HG03196 (cell line): ENCODE measurements at regions not wholly inside any gene's neighbourhood (a gene's known extent, or its start where the extent isn't known, plus 50 kb on each side); places are given as distances from the start of the nearest gene placed in this dataset.
"Not testable (repeated sequence)": the region's sequence is repeated elsewhere in the genome, so short reads cannot be mapped to it uniquely, and the experiment has no call there.

Experiments
- ATAC-seq: cut with Tn5 transposase; IDR thresholded peaks from one replicate; pipeline ENCODE4 v1.9.1; 2021; ENCODE audit not compliant: unreplicated experiment

GRCh38 chr1:209080170-209080781, 503.2 kb upstream of the CAMK1G start:
- ATAC-seq, result no peak

DNA sequence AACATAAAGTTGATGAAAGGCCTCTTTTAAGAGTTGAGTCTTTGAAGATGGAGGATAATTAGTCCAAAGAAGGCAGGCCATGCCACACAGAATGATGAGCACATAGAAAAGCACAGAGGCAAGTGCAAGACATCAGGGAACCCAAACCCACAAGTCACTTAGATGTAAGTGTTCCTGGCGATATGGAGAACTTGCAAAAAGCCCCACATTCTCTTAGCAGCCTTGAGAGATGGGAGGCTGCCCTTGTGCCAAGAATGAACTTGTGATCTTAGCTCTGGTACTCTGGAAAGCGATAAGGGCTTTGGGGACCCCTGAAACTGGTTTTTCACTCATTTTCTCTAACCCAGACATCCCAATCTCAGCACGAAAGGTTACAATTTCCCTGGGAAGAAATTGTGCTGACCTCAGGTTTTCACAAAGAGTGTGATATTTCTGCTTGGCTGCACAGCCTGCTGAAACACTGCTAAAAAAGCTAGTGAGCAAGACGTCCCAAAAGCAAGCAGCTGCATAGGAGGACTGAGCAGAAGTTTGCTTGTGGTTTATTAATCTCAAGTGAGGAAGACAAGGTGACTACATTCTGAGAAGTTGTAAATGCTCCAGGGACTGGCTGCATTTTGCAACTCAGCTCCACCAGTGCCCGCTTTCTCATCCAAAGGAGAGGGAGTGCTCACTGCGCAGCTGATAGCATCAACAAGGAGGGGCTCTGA, 496.9 kb upstream of the CAMK1G start:
- ATAC-seq, result peak; percentile 86

- no peak for ATAC-seq
Measured at GRCh38 chr1:209094384-209094783, 489.1 kb upstream of the CAMK1G start.

GRCh38 chr1:209095627-209096595, 487.6 kb upstream of the CAMK1G start:
- no peak for ATAC-seq

DNA sequence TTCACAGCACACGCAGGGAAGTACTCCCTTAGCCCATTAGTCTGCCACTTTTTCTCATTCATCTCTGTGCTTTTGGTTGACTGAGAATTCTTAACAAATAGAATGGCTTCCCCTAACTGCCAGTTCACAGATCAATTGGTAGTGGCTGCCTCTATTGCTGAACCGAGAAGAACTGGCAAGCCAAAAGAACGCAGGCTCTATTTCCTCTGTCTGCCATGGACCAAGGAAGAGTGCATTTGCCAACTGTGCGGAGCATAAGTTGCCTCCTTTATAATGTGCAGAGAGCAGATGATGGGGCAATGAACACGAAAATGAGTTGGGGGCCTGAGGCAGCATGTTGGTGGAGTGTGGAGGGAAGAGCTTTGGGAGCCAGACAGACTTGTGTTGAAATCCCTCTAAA, 483.1 kb upstream of the CAMK1G start:
- ATAC-seq, result no peak

DNA sequence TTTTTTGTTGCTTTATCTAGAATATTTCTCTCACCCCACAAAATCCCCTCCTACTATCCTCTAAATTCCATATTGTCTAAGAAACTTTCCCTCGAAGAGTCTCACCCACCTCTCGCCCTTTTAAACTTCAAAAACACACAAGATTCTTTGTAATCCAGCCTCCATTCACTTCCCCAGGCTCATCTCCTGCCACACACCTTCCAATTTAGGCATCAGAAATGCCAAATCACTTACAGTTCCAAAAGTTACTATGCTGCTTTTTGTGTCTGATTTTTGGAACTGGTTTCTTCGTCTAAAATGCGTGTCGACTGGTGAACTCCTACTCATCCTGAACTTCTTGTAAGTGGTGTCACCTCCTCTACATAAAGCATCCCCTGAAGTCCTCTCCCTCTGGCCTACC, 482.4 kb upstream of the CAMK1G start:
- ATAC-seq, result no peak

- ATAC-seq, result no peak
Measured at GRCh38 chr1:209102120-209102519, 481.4 kb upstream of the CAMK1G start.

- ATAC-seq, result no peak
Measured at GRCh38 chr1:209102531-209102930, 481.0 kb upstream of the CAMK1G start.

GRCh38 chr1:209103092-209103491, 480.4 kb upstream of the CAMK1G start:
- ATAC-seq, result no peak

DNA sequence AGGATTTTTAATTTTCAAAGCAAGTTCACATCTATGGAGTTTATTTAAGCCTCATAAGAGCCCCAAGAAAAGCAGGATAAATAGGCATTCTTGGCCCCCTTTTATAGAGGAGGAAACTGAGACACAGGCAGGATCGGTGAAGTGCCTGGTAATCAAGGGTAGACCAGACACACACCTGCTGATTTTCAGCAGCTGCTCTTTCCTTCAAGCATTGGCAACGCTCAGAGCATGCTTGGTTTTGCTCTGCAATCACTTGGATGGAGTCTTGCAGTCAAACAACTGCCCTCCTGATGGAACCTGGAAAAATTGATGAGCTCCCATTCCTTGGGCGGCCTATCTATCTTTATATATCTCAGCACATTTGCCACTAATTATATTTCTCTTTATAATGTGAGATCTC, 478.9 kb upstream of the CAMK1G start:
- ATAC-seq, result no peak

DNA sequence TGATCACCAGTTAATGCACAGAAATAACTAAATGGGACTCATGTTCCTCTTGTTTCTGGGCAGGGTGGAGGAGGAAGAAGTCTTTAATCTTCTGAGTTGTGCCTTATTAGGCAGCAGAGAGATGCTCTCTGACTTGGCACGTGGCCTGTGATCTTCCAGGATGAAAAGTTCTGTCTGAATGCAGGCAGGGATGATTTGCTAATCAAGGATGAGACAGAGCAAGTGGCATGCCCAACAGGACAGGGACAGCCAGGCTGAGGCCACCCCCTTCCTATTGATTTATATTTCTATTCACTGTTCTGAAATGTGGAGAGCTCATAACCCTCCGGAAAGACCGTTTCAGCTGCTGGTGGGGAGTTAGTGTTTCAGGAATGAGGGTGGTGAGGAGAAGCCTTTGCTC, 477.8 kb upstream of the CAMK1G start:
- ATAC-seq, result no peak

DNA sequence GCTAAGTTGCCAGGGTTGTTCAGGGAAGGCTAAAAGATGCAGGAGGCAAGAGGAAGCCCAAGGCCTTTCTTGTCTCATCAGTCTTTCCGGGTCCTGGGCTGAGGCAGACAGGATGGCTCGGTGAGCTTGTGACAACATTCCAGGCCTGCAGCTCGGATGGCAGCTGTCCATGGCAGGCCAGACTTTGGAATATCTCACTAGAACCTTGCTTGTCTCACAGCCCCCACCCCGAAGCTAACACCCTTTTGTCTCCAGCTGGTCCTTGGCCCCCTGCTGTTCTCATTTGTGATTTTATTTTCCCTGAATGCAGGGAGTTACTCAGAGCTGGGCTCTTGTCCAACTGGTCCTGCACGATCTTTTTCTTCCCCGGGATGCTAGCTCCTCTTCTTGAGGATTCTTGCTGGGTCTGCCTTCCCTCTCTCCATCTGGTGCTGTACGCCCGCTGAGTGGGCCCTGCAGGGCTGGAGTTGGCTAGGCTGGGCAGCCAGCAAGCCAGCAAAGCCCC, 477.2 kb upstream of the CAMK1G start:
- ATAC-seq, result no peak

- no peak for ATAC-seq
Measured at GRCh38 chr1:209106861-209107260, 476.7 kb upstream of the CAMK1G start.

DNA sequence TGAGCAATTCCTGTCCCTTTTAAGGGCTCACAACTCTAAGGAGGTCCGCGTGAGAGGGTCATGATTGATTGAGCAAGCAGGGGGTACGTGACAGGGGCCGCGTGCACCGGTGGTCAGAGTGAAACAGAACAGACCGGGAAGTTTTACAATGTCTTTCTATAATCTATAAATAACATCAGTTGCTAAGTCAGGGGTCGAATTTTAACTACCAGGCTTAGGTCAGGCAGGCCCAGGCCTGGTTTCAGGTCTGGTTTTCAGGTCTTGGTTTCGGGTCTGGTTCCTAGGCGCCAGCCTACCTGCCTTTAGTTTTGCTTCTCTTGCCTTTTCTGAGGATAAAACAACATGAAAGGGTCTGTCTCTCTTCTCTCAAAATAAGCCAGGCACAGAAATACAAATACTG, 476.0 kb upstream of the CAMK1G start:
- ATAC-seq, result peak; percentile 44

DNA sequence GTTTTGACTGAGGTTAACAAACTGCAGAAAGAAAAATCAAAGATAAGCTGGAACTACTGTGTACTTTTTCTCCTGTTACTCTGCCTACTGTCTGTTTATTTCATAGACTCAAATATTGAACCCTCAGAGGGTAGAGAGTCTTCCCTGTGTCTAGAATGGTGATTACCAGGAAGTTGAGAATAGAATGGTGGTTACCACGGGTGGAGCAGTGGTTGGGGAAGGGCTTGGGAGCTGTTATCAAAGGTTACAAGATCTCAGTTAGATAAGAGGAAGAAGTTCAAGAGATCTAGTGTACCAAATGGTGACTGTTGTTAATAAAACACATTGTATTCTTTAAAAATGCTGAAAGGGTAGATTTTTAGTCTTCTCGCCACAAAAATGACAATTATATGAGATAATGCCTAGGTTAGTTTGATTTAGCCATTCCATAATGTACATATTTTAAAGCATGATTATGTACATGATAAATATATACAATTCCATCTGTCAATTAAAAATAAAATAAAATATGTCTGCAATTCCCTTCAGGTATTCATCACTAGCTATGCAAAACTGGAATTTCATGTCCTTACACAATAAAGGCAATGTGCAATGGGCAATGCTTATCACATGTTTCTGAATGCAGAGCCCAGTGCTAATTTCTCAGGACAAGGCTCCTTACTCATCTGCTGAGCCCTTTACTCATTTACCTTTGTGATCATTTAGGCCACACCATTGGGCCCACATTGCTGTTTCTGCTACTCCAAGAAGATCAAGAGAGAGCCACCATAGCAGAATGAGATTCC, 474.3 kb upstream of the CAMK1G start:
- ATAC-seq, result no peak

GRCh38 chr1:209113521-209113920, 470.0 kb upstream of the CAMK1G start:
- no peak for ATAC-seq

- ATAC-seq, result no peak
Measured at GRCh38 chr1:209116705-209117104, 466.8 kb upstream of the CAMK1G start.

DNA sequence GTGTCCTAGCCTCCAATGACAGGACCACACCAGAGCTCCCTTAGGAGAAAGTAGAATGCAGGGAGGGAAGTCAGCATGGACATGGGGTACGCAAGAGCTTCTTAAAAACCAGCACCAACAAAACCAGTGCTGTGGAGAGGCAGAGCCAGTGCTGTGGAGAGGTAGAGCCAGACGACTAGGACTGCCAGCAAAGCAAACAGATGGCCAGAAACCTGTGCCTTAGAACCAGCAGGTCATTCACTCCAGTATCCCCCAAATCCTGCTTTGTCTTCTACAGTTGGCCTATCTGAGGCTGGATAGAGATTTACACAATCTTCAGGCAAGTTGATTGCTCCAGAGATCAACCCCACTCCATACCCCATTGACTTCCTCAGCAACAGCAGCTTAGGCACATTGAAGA, 459.9 kb upstream of the CAMK1G start:
- no peak for ATAC-seq

DNA sequence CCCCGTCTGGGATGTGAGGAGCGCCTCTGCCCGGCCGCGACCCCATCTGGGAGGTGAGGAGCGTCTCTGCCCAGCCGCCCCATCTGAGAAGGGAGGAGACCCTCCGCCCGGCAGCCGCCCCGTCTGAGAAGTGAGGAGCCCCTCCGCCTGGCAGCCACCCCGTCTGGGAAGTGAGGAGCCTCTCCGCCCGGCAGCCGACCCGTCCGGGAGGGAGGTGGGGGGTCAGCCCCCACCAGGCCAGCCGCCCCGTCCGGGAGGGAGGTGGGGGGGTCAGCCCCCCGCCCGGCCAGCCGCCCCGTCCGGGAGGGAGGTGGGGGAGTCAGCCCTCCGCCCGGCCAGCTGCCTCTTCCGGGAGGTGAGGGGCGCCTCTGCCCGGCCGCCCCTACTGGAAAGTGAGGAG, 454.4 kb upstream of the CAMK1G start:
- ATAC-seq, result not testable (repeated sequence)

DNA sequence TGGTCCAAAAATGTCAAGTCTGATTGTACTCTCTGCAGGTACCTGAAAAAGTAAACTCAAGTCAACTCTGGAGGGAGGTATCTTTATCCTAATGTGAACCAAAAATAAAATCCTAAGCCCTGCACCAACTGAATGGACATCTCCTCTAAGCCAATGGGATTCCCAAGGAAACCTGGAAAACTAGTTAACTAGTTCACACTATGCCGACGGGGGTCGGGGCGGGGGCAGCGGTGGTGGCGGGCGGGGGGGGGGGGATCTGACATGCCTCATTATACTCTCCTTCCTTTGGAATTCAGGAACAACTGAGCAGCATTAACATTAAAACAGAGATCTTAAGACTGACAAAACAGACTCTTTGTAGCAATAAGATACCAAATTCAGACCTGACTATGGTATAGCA, 452.6 kb upstream of the CAMK1G start:
- ATAC-seq, result no peak
